IMR-90 (cell line): ENCODE measurements at regions not wholly inside any gene's neighbourhood (a gene's known extent, or its start where the extent isn't known, plus 50 kb on each side); places are given as distances from the start of the nearest gene placed in this dataset.

Experiments
- CHD1 ChIP-seq: IDR thresholded peaks from 2 replicates; pipeline ENCODE4 v1.6.1; 2012; ENCODE audit warnings: low read depth, low read length, improper control_type of control experiment
- CTCF ChIP-seq: conservative IDR thresholded peaks from 2 replicates; pipeline ENCODE4 v1.5.1; 2012; ENCODE audit warnings: mild to moderate bottlenecking, low read depth, low read length, improper control_type of control experiment
- ELK1 ChIP-seq: fragments of 150-350 bp; IDR thresholded peaks from 2 replicates; pipeline ENCODE4 v1.6.1; 2016; ENCODE audit warnings: low read depth, mild to moderate bottlenecking, low read length, moderate library complexity, borderline replicate concordance
- FOS ChIP-seq: fragments of 150-350 bp; IDR thresholded peaks from 2 replicates; pipeline ENCODE4 v1.6.1; 2016; ENCODE audit warnings: low read depth, low read length
- MAFK ChIP-seq: IDR thresholded peaks from 2 replicates; pipeline ENCODE4 v1.6.1; 2012; ENCODE audit warnings: low read depth, low read length, improper control_type of control experiment
- MAZ ChIP-seq: IDR thresholded peaks from 2 replicates; pipeline ENCODE4 v1.6.1; 2012; ENCODE audit warnings: low read depth, mild to moderate bottlenecking, low read length, improper control_type of control experiment, moderate library complexity, borderline replicate concordance
- MXI1 ChIP-seq: IDR thresholded peaks from 2 replicates; pipeline ENCODE4 v1.6.1; 2012; ENCODE audit warnings: low read depth, mild to moderate bottlenecking, low read length, moderate library complexity, borderline replicate concordance
- NFE2L2 ChIP-seq: fragments of 150-350 bp; IDR thresholded peaks from 2 replicates; pipeline ENCODE4 v1.6.1; 2016; ENCODE audit warnings: low read depth, mild to moderate bottlenecking, low read length
- POLR2A ChIP-seq: IDR thresholded peaks from 2 replicates; pipeline ENCODE4 v1.6.1; 2012; ENCODE audit warnings: mild to moderate bottlenecking, low read depth, low read length
- RFX5 ChIP-seq: IDR thresholded peaks from 2 replicates; pipeline ENCODE4 v1.8.0; 2012; ENCODE audit warnings: low read depth, mild to moderate bottlenecking, low read length, moderate library complexity
- SMC3 ChIP-seq: fragments of 150-350 bp; IDR thresholded peaks from 2 replicates; pipeline ENCODE4 v1.6.1; 2016; ENCODE audit warnings: low read depth, mild to moderate bottlenecking, antibody characterized with exemption, low read length, moderate library complexity
- USF2 ChIP-seq: fragments of 150-350 bp; IDR thresholded peaks from 2 replicates; pipeline ENCODE4 v1.6.1; 2017; ENCODE audit warnings: mild to moderate bottlenecking, antibody characterized with exemption, low read length, low read depth

GRCh38 chr2:15715596-15715995 is 123.9 kb downstream of the DDX1 start:
- no peak for TF ChIP-seq ELK1
- no peak for TF ChIP-seq USF2
- no peak for TF ChIP-seq POLR2A
- TF ChIP-seq CTCF: no peak
- no peak for TF ChIP-seq CHD1
- no peak for TF ChIP-seq FOS
- no peak for TF ChIP-seq MAZ
- no peak for TF ChIP-seq RFX5
- no peak for TF ChIP-seq SMC3
- no peak for TF ChIP-seq MXI1
- no peak for TF ChIP-seq NFE2L2
- TF ChIP-seq MAFK: no peak
